Common myeloid progenitor, CD34-positive (primary cell): ENCODE measurements at regions not wholly inside any gene's neighbourhood (a gene's known extent, or its start where the extent isn't known, plus 50 kb on each side); places are given as distances from the start of the nearest gene placed in this dataset.
A peak's percentile ranks its signal among the peaks of the same experiment; 100 is the strongest.

Experiments used
- CTCF ChIA-PET: fragments of 350-600 bp; sonication (Branson Sonifier 250); formaldehyde crosslinking; loops from one replicate; lab custom pipeline; 2021; ENCODE audit warnings: antibody characterized with exemption; lab: Charles Lee
- POLR2A ChIA-PET: fragments of 350-600 bp; sonication (Branson Sonifier 250); formaldehyde crosslinking; loops from one replicate; lab custom pipeline; 2021; ENCODE audit warnings: antibody characterized with exemption; lab: Charles Lee
- DNase-seq, 3 donors: peaks; one replicate each; pipeline versions ENCODE4 v3.0.0 to v3.0.0-alpha.2; 2013
- H3K27ac ChIP-seq, 2 experiments: 1 replicate in 1 of 2; 2 replicates in 1 of 2; pipeline ENCODE4 v1.7.0; 2013; ENCODE audit warnings: inconsistent platforms in 2 of 2, low read length in 2 of 2, mild to moderate bottlenecking in 2 of 2, low read depth in 1 of 2, moderate library complexity in 1 of 2; ENCODE audit not compliant: severe bottlenecking in 2 of 2, insufficient read depth in 1 of 2, poor library complexity in 1 of 2
- H3K27me3 ChIP-seq, 5 experiments: replicated peaks in 2 of 5; 1 replicate in 3 of 5; 2 replicates in 2 of 5; pipeline versions ENCODE4 v1.6.1 to v1.7.0; 2013; ENCODE audit warnings: low read length in 4 of 5, mild to moderate bottlenecking in 2 of 5, moderate library complexity in 2 of 5, inconsistent platforms in 1 of 5; ENCODE audit not compliant: insufficient read depth in 5 of 5, control insufficient read depth in 4 of 5
- H3K36me3 ChIP-seq, 4 experiments: 1 replicate in 2 of 4; 2 replicates in 2 of 4; pipeline versions ENCODE4 v1.6.1 to v1.7.0; 2013; ENCODE audit warnings: low read length in 3 of 4, control low read depth in 1 of 4, mild to moderate bottlenecking in 1 of 4; ENCODE audit not compliant: control insufficient read depth in 4 of 4, insufficient read depth in 4 of 4
- H3K4me1 ChIP-seq, 4 experiments: 1 replicate in 3 of 4; 2 replicates in 1 of 4; pipeline versions ENCODE4 v1.6.1 to v1.7.1; 2013; ENCODE audit warnings: low read length in 3 of 4, mild to moderate bottlenecking in 3 of 4, control low read depth in 1 of 4, inconsistent platforms in 1 of 4, moderate library complexity in 1 of 4; ENCODE audit not compliant: control insufficient read depth in 4 of 4, insufficient read depth in 4 of 4; ENCODE audit errors: control extremely low read depth in 1 of 4
- H3K4me3 ChIP-seq, 7 experiments: 1 replicate in 4 of 7; 2 replicates in 3 of 7; pipeline versions ENCODE4 v1.5.1 to v1.7.0; 2013; ENCODE audit warnings: mild to moderate bottlenecking in 7 of 7, low read length in 6 of 7, moderate library complexity in 6 of 7, inconsistent platforms in 2 of 7, low read depth in 2 of 7, control low read depth in 1 of 7; ENCODE audit not compliant: insufficient read depth in 4 of 7, control insufficient read depth in 1 of 7; ENCODE audit errors: extremely low read depth in 1 of 7
- H3K9me3 ChIP-seq, 5 experiments: 1 replicate in 4 of 5; 2 replicates in 1 of 5; pipeline versions ENCODE4 v1.6.1 to v1.7.1; 2013; ENCODE audit warnings: low read length in 4 of 5, mild to moderate bottlenecking in 2 of 5, inconsistent platforms in 1 of 5, low read depth in 1 of 5, moderate library complexity in 1 of 5; ENCODE audit not compliant: control insufficient read depth in 4 of 5, insufficient read depth in 2 of 5; ENCODE audit errors: control extremely low read depth in 1 of 5
- WGBS: methylation state at CpG from one replicate; pipeline ENCODE4 v1.1.5; 2013; ENCODE audit not compliant: insufficient coverage; 5-methylcytosine and 5-hydroxymethylcytosine counted together

GRCh38 chr2:217364224-217364623 lies 504.4 kb upstream of the TNP1 start:
- Histone ChIP-seq H3K9me3 (no peaks in the 10 kb centered on the region), H3K36me3 (no peaks in the 10 kb centered on the region), H3K4me1 (peaks cover 9 to 30% (median 25%) of the 10 kb centered on the region in 4 experiments), H3K27me3 (peaks cover 0 to 2% (median 0%) of the 10 kb centered on the region in 5 experiments), H3K4me3 (no peak overlapping the region), H3K27ac (no peak overlapping the region)
- DNase-seq = no peak
- POLR2A ChIA-PET = no interaction called here
- CTCF ChIA-PET = interaction anchor here (1.9 kb wide), 1 partner anchor 12 kb away, joined by 4 read pairs; no protein-coding TSS in a partner anchor

- CTCF ChIA-PET = interaction anchor here (0.9 to 1.9 kb wide), 2 partner anchors 10 to 12 kb away, joined by 4 read pairs; no protein-coding TSS in a partner anchor
Measured at GRCh38 chr2:217363470-217363869, 503.6 kb upstream of the TNP1 start.

GRCh38 chr2:217362710-217363109 lies 502.8 kb upstream of the TNP1 start:
- H3K27me3 ChIP-seq = peaks cover 0 to 5% (median 0%) of the 10 kb centered on the region in 5 experiments
- H3K4me1 ChIP-seq = peaks cover 9 to 30% (median 25%) of the 10 kb centered on the region in 4 experiments
- CTCF ChIA-PET = interaction anchor here (1.0 to 1.9 kb wide), 2 partner anchors 11 to 20 kb away, joined by 3 to 4 read pairs; no protein-coding TSS in a partner anchor
- WGBS = 84% methylated on average over 5 of the region's 5 CpGs
- no peaks in the 10 kb centered on the region for H3K9me3 ChIP-seq
- no peak overlapping the region for H3K27ac ChIP-seq
- no peaks in the 10 kb centered on the region for H3K36me3 ChIP-seq
- POLR2A ChIA-PET = interaction anchor here (0.6 kb wide), 1 partner anchor 922 kb away, joined by 4 read pairs; no protein-coding TSS in a partner anchor
- DNase-seq = peak in 1 of 3 donors; percentile 16
- H3K4me3 ChIP-seq = no peak overlapping the region

More at GRCh38 chr2:217363470-217363869, 503.6 kb upstream of the TNP1 start:
- Histone ChIP-seq H3K9me3 (no peaks in the 10 kb centered on the region), H3K4me1 (peaks cover 9 to 30% (median 25%) of the 10 kb centered on the region in 4 experiments), H3K4me3 (no peak overlapping the region), H3K27me3 (peaks cover 0 to 2% (median 0%) of the 10 kb centered on the region in 5 experiments), H3K27ac (no peak overlapping the region), H3K36me3 (no peaks in the 10 kb centered on the region)
- 33% methylated on average over 1 of the region's 3 CpGs for WGBS
- DNase-seq = peak; percentile 43 to 75 (median 71)
- POLR2A ChIA-PET = no interaction called here

- H3K4me3 ChIP-seq = no peak overlapping the region
- 100% methylated on average over 1 of the region's 1 CpG for WGBS
- ChIA-PET POLR2A (interaction anchor here (0.6 kb wide), 1 partner anchor 922 kb away, joined by 4 read pairs; no protein-coding TSS in a partner anchor), CTCF (interaction anchor here (1.0 to 1.9 kb wide), 2 partner anchors 10 to 19 kb away, joined by 3 to 4 read pairs; no protein-coding TSS in a partner anchor)
- peaks cover 9 to 30% (median 25%) of the 10 kb centered on the region in 4 experiments for H3K4me1 ChIP-seq
- no peaks in the 10 kb centered on the region for H3K9me3 ChIP-seq
- no peak for DNase-seq
- H3K27me3 ChIP-seq = peaks cover 0 to 6% (median 0%) of the 10 kb centered on the region in 5 experiments
- no peaks in the 10 kb centered on the region for H3K36me3 ChIP-seq
- H3K27ac ChIP-seq = no peak overlapping the region
Measured at GRCh38 chr2:217362286-217362685, 502.4 kb upstream of the TNP1 start.

- Histone ChIP-seq H3K4me3 (no peak overlapping the region), H3K9me3 (no peaks in the 10 kb centered on the region), H3K27ac (no peak overlapping the region), H3K4me1 (peaks cover 9 to 30% (median 25%) of the 10 kb centered on the region in 4 experiments), H3K27me3 (peaks cover 0 to 6% (median 0%) of the 10 kb centered on the region in 5 experiments), H3K36me3 (no peaks in the 10 kb centered on the region)
- DNase-seq = no peak
- WGBS = no CpG with 5 or more reads among the region's 2 CpGs
- ChIA-PET CTCF (no interaction called here), POLR2A (no interaction called here)
Measured at GRCh38 chr2:217361483-217361880, 501.6 kb upstream of the TNP1 start.

GRCh38 chr2:217360781-217361482 lies 501.1 kb upstream of the TNP1 start:
- WGBS = no CpG with 5 or more reads among the region's 4 CpGs
- DNase-seq = peak; percentile 41 to 80 (median 72)
- CTCF ChIA-PET = interaction anchor here (1.1 kb wide), 1 partner anchor 150 kb away, joined by 3 read pairs; no protein-coding TSS in a partner anchor
- POLR2A ChIA-PET = no interaction called here
- Histone ChIP-seq H3K36me3 (no peaks in the 10 kb centered on the region), H3K27me3 (peaks cover 0 to 6% (median 0%) of the 10 kb centered on the region in 5 experiments), H3K9me3 (no peaks in the 10 kb centered on the region), H3K4me1 (peaks cover 9 to 30% (median 25%) of the 10 kb centered on the region in 4 experiments), H3K27ac (no peak overlapping the region), H3K4me3 (no peak overlapping the region)

GRCh38 chr2:217360111-217360510 lies 500.2 kb upstream of the TNP1 start:
- Histone ChIP-seq H3K4me1 (peaks cover 9 to 30% (median 25%) of the 10 kb centered on the region in 4 experiments), H3K36me3 (no peaks in the 10 kb centered on the region), H3K4me3 (no peak overlapping the region), H3K9me3 (no peaks in the 10 kb centered on the region), H3K27me3 (peaks cover 0 to 5% (median 0%) of the 10 kb centered on the region in 5 experiments), H3K27ac (no peak overlapping the region)
- no peak for DNase-seq
- WGBS = 100% methylated on average over 2 of the region's 2 CpGs
- CTCF ChIA-PET = interaction anchor here (1.1 kb wide), 1 partner anchor 149 kb away, joined by 3 read pairs; no protein-coding TSS in a partner anchor
- POLR2A ChIA-PET = no interaction called here
